ENCODE measurements at regions not wholly inside any gene's neighbourhood (a gene's known extent, or its start where the extent isn't known, plus 50 kb on each side); places are given as distances from the start of the nearest gene placed in this dataset.

- DNase-seq = no peak
Observed at GRCh38 chr6:163952005-163952404, 537.5 kb downstream of the QKI start.

- DNase-seq = no peak
Observed at GRCh38 chr6:163951326-163951725, 536.8 kb downstream of the QKI start.

DNA sequence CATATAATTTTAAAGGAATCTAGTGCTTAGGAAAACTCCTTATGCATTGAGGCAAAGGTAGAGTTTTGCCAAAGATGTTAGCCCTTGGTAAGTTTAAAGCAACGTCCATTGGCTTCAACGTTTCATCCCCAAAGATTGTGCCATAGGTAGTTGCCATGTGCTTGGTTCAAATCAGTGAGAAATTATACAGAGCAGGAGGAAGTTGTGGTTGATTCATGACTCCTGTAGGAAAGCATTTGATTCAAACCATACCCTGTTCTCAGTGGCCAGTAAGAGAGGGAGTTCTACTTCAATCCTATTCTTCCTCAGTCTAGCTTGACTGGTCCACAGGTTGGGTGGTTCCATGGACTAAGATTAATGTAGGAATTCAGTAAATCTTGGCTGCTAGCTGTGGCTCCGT is 535.6 kb downstream of the QKI start:
- DNase-seq = no peak

DNA sequence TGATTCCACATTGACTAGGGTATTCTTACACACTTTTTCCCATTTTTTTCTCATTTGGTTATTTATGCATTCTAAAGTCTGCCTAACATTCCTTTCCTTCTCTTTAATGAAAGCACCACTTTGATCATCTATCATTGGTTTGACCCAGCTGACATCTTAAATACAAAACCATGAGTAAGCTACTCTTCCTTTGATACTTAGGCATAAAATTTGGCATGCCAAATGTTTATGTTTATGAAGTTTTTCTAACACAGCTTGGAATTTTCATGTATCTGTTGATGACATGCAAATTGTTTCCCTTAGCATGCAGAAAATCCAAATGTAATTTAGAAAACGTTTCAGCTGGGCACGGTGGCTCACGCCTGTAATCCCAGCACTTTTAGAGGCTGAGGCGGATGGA is 534.9 kb downstream of the QKI start:
- no peak for DNase-seq

DNA sequence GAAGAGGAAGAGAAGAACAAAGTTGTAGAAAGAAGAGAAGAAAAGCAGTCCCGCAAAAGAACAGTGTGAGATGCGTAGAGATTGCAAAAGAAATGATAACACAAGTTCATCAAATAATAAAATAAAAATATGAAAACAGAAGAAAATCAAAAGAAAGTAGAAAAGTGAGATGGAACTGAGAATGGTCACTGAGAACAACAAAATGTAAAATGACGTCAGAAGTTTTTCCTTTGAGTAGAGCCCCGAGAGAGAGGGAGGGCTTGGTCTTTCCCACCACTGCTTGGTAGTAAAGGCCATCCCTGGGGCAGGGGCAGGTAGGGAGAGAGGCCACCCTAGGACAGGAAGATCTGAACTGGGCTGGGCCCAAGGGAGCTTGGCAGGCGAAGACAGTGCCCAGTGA is 533.7 kb downstream of the QKI start:
- DNase-seq = no peak

DNA sequence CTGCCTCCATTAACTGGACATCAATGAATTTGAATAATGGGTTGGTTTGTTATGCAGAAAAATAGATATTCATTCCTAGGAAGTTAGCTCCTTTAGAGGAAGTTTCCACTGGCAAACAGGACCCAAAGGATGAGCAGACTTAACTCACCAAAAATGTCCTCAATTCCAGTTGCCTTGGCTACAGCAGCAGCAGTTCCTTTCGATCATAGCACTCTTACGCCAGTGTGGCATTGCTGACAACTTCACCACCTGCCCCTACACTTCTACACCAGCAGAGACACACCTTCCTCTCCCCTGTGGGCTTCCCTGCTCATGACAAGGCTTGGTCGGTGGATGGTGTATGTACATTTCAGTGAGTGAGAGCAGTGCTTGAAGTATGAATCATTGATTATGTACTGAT is 532.8 kb downstream of the QKI start:
- no peak for DNase-seq

GRCh38 chr6:163946437-163946836 is 531.9 kb downstream of the QKI start:
- DNase-seq = no peak

- peak in 1 of 2 donors; percentile 13 for DNase-seq
Observed at GRCh38 chr6:163945808-163946207, 531.3 kb downstream of the QKI start.

GRCh38 chr6:163944897-163945296 is 530.4 kb downstream of the QKI start:
- DNase-seq = no peak

DNA sequence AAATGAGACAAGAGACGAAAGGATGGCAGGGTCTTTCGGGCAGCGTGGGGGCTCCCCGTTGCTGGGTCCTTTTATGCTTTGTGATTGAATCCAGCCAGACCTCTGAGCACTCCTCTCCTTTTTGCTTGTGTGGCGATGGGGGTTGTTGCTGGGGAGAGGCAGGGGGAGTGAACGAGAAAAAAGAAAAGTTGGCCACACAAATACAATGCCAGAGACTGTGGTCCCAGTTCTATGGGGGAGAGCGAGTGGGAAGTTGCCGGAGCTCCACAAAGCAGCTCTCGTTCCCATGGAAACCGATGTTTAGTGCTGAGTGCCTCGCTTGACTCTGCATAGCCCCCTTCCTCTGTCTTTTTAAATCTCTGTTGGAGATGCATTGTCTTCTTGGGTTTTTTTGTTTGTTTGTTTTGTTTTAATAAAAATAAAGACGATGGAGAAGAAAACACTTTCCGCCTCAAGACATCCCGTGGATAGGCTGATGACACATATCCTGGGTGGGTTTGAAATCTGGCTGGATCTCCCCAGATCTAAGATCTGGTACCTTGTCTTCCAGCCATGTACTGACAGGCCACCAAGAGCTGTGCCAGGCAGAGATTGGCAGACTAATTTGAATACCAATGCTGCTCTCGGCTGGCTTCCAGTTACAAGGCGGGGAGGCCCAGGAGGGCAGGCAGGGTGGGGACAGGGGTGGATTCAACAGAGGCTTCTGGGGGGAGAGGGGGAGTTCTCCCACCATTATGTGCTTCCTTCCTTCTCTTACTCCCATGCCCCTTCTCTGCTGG is 529.3 kb downstream of the QKI start:
- DNase-seq = peak; percentile 36 to 69

DNA sequence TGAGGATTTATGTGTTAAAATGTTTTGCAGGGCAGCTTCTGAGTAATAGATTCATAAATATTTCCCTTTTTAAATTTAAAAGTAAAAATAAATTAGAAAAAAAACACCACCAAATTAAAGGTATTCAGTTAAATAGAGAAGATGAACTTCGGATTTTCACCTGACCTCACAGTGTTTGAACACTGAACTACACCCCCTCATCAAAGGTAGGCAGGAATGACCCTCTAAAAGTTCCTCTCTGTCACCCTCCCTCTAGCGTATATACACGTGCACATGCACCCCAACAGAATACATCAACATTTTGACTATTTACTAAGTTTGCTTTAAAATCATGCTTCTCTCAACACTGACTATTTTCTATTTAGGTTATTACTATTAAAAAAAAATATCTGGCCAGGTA is 528.3 kb downstream of the QKI start:
- DNase-seq = no peak

- no peak for DNase-seq
Observed at GRCh38 chr6:163941624-163941976, 527.1 kb downstream of the QKI start.

GRCh38 chr6:163940705-163941623 is 526.4 kb downstream of the QKI start:
- no peak for DNase-seq

DNA sequence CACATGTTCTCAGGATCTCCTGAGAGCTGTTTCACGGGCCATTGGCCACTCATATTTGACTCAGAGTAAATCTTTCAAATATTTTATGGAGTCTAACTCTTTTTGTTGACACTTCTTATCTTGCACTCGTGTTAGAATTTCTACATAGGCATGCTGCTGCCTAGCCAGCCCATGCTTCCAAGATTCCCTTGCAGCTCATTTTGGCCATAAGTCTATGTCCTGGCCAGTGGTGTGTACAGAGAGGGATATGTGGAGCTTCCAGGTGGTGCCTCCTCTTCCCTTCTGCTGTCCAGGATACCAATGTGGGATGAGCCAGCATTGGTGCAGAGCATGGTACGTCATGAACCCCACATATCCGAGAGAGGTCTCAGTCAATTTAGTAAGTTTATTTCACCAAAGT is 522.6 kb downstream of the QKI start:
- DNase-seq = no peak

DNA sequence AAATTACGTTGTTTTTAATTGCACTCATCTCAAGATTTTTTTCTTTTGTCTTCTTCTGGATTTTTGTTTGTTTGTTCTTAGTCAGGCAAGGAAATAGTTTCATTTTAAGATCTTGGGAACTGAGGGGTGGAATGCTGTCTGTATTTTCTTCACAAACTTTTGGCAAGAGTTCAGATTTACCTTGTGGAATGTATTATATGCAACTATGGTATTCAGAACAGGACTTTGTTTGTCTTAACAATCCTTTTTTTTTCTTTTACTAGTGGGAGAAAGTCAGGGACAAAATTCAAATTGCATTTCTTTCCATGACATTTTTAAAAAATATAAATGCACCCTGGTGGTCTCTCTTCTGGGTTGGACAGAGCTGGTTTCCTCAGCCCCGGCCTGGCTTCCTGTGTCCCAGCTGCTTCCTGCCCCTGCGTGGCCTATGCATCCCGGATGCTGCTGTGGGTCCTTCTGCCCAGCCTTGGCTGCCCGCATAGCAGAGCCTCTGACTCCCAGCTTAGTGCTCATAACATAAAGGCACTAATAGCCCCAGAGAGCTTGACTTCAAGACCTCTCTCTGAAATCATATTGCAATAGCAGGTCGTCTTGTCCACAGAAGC is 520.7 kb downstream of the QKI start:
- peak in 1 of 2 donors; percentile 11 for DNase-seq

GRCh38 chr6:163930012-163930411 is 515.5 kb downstream of the QKI start:
- no peak for DNase-seq

GRCh38 chr6:163929538-163929937 is 515.0 kb downstream of the QKI start:
- DNase-seq = no peak

DNA sequence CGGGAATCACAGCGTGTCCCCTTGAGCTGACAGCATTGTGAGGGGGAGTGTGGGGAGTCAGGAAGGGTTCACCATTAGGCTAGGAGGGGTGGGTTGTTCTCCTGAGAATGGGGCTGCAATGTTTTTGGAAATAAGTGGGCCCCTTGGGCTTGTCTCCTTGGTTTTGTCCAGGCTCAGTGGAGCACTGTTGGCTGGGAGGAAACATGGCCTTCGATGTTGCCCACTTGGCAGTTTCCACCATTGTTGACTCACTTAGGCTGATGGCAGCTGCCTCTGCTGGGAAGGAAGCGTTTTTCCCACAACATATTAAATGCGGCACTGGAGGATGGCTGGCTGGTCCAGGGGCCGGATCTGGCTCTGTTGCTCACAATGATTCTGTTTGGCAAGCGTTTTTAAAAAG is 512.1 kb downstream of the QKI start:
- no peak for DNase-seq

DNA sequence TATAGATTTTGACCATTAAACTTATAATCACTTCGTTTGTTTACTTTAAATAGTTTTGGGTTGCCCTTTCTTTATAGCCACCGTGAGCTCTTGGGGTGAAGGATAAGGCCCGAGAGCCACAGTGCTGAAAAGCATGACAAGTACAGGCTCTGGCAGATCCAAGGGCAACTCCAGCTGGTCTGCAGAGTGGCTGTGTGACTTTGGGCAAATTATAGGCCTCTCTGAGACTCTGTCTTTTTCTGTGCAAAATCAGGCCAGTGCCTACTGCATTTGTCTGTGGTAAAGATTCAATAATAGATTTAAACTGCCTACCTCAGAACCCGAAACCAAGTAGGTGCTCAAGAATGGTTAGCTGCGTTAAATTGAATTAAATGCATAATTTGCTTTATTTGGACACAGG is 511.3 kb downstream of the QKI start:
- no peak for DNase-seq

DNA sequence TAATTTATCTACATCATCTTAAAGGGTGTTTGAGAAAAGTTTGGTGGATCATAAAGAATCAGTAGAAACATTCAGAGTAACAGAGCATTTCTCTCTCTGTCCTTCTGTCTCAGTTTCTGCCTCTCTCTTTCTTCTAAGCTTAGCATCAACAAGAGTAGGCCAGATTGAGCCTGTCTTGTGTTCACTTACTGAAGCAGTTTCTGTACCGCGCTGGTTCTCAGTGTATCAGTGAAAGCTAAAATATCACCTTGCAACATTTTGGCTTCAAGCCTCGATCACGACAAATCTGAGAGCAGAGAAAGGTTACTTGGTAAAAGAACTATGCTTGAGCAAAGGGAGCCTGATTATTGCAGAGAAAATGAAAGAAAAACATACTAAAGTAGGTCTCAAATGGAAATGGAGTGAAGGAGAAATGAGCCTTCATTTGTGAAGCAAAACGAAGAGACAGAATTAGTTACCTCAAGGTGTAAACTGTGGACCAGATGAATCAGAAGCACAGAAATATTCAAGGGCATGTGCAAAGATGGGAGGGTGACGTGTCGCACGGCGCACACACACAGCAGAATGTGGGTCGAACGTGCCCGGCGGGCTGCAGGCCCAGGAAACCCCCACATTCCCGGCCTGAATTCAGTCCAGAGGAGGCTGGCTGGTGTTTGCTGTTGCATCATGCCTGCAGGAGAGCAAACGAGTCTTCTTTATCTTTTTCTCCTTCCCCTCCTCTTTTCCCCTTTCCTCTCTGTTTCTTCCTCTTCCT is 509.3 kb downstream of the QKI start:
- no peak for DNase-seq

GRCh38 chr6:163922562-163922961 is 508.0 kb downstream of the QKI start:
- no peak for DNase-seq

- no peak for DNase-seq
Observed at GRCh38 chr6:163919652-163920051, 505.1 kb downstream of the QKI start.
